Muscle layer of duodenum (tissue), 2 donors: ENCODE measurements at regions not wholly inside any gene's neighbourhood (a gene's known extent, or its start where the extent isn't known, plus 50 kb on each side); places are given as distances from the start of the nearest gene placed in this dataset.

Experiments
- H3K27ac ChIP-seq: one replicate; pipeline ENCODE4 v1.7.0; 2013; ENCODE audit warnings: mild to moderate bottlenecking, low read length
- H3K27me3 ChIP-seq: one replicate; pipeline ENCODE4 v1.7.0; 2013; ENCODE audit warnings: low read depth, mild to moderate bottlenecking, control low read depth, low read length
- H3K36me3 ChIP-seq, 2 donors: one replicate each; pipeline ENCODE4 v1.7.0; 2013; ENCODE audit warnings: low read length in 2 of 2, control low read depth in 1 of 2, mild to moderate bottlenecking in 1 of 2; ENCODE audit not compliant: insufficient read depth in 2 of 2, control insufficient read depth in 1 of 2
- H3K4me1 ChIP-seq, 2 donors: one replicate each; pipeline ENCODE4 v1.7.0; 2013; ENCODE audit warnings: low read length in 2 of 2, mild to moderate bottlenecking in 2 of 2, control low read depth in 1 of 2, moderate library complexity in 1 of 2; ENCODE audit not compliant: insufficient read depth in 2 of 2, control insufficient read depth in 1 of 2
- H3K4me3 ChIP-seq, 2 donors: one replicate each; pipeline ENCODE4 v1.7.0; 2013; ENCODE audit warnings: low read length in 2 of 2, low read depth in 1 of 2, mild to moderate bottlenecking in 1 of 2
- H3K9me3 ChIP-seq, 2 donors: one replicate each; pipeline ENCODE4 v1.7.0; 2013; ENCODE audit warnings: low read length in 2 of 2, control low read depth in 1 of 2, mild to moderate bottlenecking in 1 of 2; ENCODE audit not compliant: control insufficient read depth in 1 of 2
- donor health status: healthy.

GRCh38 chr2:9793156-9793917 lies 49.9 kb upstream of the TAF1B start:
- H3K9me3 ChIP-seq: no peaks in the 10 kb centered on the region
- no peak overlapping the region for H3K4me3 ChIP-seq
- peaks cover 0 to under 1% of the 10 kb centered on the region in 2 donors for H3K4me1 ChIP-seq
- no peaks in the 10 kb centered on the region for H3K27me3 ChIP-seq
- H3K27ac ChIP-seq: no peak overlapping the region
- H3K36me3 ChIP-seq: no peaks in the 10 kb centered on the region
